Neural progenitor cell (in vitro differentiated cells): ENCODE measurements at regions not wholly inside any gene's neighbourhood (a gene's known extent, or its start where the extent isn't known, plus 50 kb on each side); places are given as distances from the start of the nearest gene placed in this dataset.

Experiments
- CTCF ChIP-seq: fragments of 200-600 bp; sonication (generic); IDR thresholded peaks from 2 replicates; pipeline ENCODE4 v1.5.1; 2017; ENCODE audit warnings: antibody characterized with exemption, mild to moderate bottlenecking
- EZH2 ChIP-seq: fragments of 200-600 bp; sonication (generic); IDR thresholded peaks from 2 replicates; pipeline ENCODE4 v1.6.1; 2017; ENCODE audit warnings: antibody characterized with exemption, mild to moderate bottlenecking, moderate library complexity

- TF ChIP-seq CTCF (no peak), EZH2 (no peak)
Measured at GRCh38 chr1:8207202-8207601, 110.7 kb upstream of the SLC45A1 start.
